Body of pancreas (tissue), 4 donors: ENCODE measurements at regions not wholly inside any gene's neighbourhood (a gene's known extent, or its start where the extent isn't known, plus 50 kb on each side); places are given as distances from the start of the nearest gene placed in this dataset.

Source experiments
- ATAC-seq: fragments of 150-250 bp; one replicate; pipeline ENCODE4 v1.9.1; 2016
- DNase-seq, 4 donors: peaks; one replicate each; pipeline ENCODE4 v3.0.0-alpha.2; 2019
- H3K27ac ChIP-seq, 4 donors: fragments of 200-600 bp; sonication (generic); 1 replicate in 3 of 4; 2 replicates in 1 of 4; pipeline versions ENCODE4 v1.5.1 to v1.6.1; 2016 to 2019; ENCODE audit warnings: mild to moderate bottlenecking in 1 of 4, mixed read lengths in 1 of 4, moderate library complexity in 1 of 4
- H3K27me3 ChIP-seq, 2 donors: fragments of 200-600 bp; sonication (generic); one replicate each; pipeline ENCODE4 v1.6.0; 2016; ENCODE audit warnings: mild to moderate bottlenecking in 1 of 2
- H3K36me3 ChIP-seq, 2 donors: fragments of 200-600 bp; sonication (generic); replicated peaks in 1 of 2; 2 replicates each; pipeline ENCODE4 v1.5.1; 2016; ENCODE audit warnings: low read depth in 2 of 2; ENCODE audit not compliant: insufficient read depth in 1 of 2
- H3K4me1 ChIP-seq: fragments of 200-600 bp; sonication (generic); one replicate; pipeline ENCODE4 v1.6.0; 2016
- H3K4me3 ChIP-seq, 2 donors: fragments of 200-600 bp; sonication (generic); 1 replicate in 1 of 2; 2 replicates in 1 of 2; pipeline ENCODE4 v1.5.1; 2016 to 2019
- H3K9me3 ChIP-seq, 3 donors: fragments of 200-600 bp; sonication (generic); 1 replicate in 2 of 3; 2 replicates in 1 of 3; pipeline ENCODE4 v1.5.1; 2016
- CTCF ChIP-seq, 7 experiments: fragments of 450-650 bp in 4 of 7; fragments of 200-600 bp in 3 of 7; sonication (generic) in 3 of 7; IDR thresholded peaks; one replicate each; pipeline ENCODE4 v1.5.1; 2016 to 2019; ENCODE audit warnings: antibody characterized with exemption in 7 of 7
- POLR2A ChIP-seq, 3 donors: fragments of 450-650 bp; IDR thresholded peaks; one replicate each; pipeline ENCODE4 v1.6.1; 2016; ENCODE audit warnings: antibody characterized with exemption in 3 of 3, mild to moderate bottlenecking in 2 of 3
- WGBS, 2 donors: methylation state at CpG; one replicate each; pipeline ENCODE4 v1.1.5; 2017; 5-methylcytosine and 5-hydroxymethylcytosine counted together
- intact Hi-C: fragments of 100-400 bp; cut with DNase I; formaldehyde crosslinking; loops from one replicate; pipeline ENCODE4 v1.15.1; 2023

- intact Hi-C loops, result no loop called here
- WGBS, 2 donors, result 62 to 66% methylated on average over 6 of the region's 6 CpGs
- H3K36me3 ChIP-seq, result no peaks in the 10 kb centered on the region
- H3K27ac ChIP-seq, result no peak overlapping the region
- ATAC-seq (no peak), DNase-seq (no peak)
- no peaks in the 10 kb centered on the region for H3K4me1 ChIP-seq
- H3K9me3 ChIP-seq, result no peaks in the 10 kb centered on the region
- no peaks in the 10 kb centered on the region for H3K27me3 ChIP-seq
- no peak overlapping the region for H3K4me3 ChIP-seq
- no peak for TF ChIP-seq CTCF (IDR thresholded peaks at IDR 0.05)
- TF ChIP-seq POLR2A (IDR thresholded peaks at IDR 0.05), result no peak
Measured at GRCh38 chr21:20741445-20741844, 256.8 kb upstream of the NCAM2 start.

- DNase-seq (no peak), ATAC-seq (no peak)
- 39 to 54% methylated on average over 2 of the region's 2 CpGs for WGBS, 2 donors
- TF ChIP-seq CTCF (IDR thresholded peaks at IDR 0.05) (no peak), POLR2A (IDR thresholded peaks at IDR 0.05) (no peak)
- intact Hi-C loops, result no loop called here
- Histone ChIP-seq H3K9me3 (no peaks in the 10 kb centered on the region), H3K27me3 (no peaks in the 10 kb centered on the region), H3K36me3 (no peaks in the 10 kb centered on the region), H3K4me1 (no peaks in the 10 kb centered on the region), H3K4me3 (no peak overlapping the region), H3K27ac (no peak overlapping the region)
Measured at GRCh38 chr21:20760221-20760620, 238.0 kb upstream of the NCAM2 start.

GRCh38 chr21:20774737-20775136 lies 223.5 kb upstream of the NCAM2 start:
- Histone ChIP-seq H3K9me3 (no peaks in the 10 kb centered on the region), H3K4me3 (no peak overlapping the region), H3K27me3 (no peaks in the 10 kb centered on the region), H3K4me1 (no peaks in the 10 kb centered on the region), H3K36me3 (no peaks in the 10 kb centered on the region), H3K27ac (no peak overlapping the region)
- 87 to 96% methylated on average over 1 of the region's 1 CpG for WGBS, 2 donors
- ATAC-seq (no peak), DNase-seq (no peak)
- intact Hi-C loops, result no loop called here
- TF ChIP-seq POLR2A (IDR thresholded peaks at IDR 0.05) (no peak), CTCF (IDR thresholded peaks at IDR 0.05) (no peak)

- intact Hi-C loops, result no loop called here
- no peak overlapping the region for H3K27ac ChIP-seq
- DNase-seq (no peak), ATAC-seq (no peak)
- no peaks in the 10 kb centered on the region for H3K27me3 ChIP-seq
- H3K9me3 ChIP-seq, result no peaks in the 10 kb centered on the region
- 33 to 43% methylated on average over 2 of the region's 2 CpGs for WGBS, 2 donors
- TF ChIP-seq CTCF (IDR thresholded peaks at IDR 0.05) (no peak), POLR2A (IDR thresholded peaks at IDR 0.05) (no peak)
- no peaks in the 10 kb centered on the region for H3K36me3 ChIP-seq
- H3K4me3 ChIP-seq, result no peak overlapping the region
- H3K4me1 ChIP-seq, result no peaks in the 10 kb centered on the region
Measured at GRCh38 chr21:20779321-20779720, 218.9 kb upstream of the NCAM2 start.

- no peak overlapping the region for H3K27ac ChIP-seq
- H3K36me3 ChIP-seq, result no peaks in the 10 kb centered on the region
- H3K4me1 ChIP-seq, result no peaks in the 10 kb centered on the region
- no peak for DNase-seq
- TF ChIP-seq CTCF (IDR thresholded peaks at IDR 0.05), result no peak
- no peak for TF ChIP-seq POLR2A (IDR thresholded peaks at IDR 0.05)
- intact Hi-C loops, result no loop called here
- H3K4me3 ChIP-seq, result no peak overlapping the region
- no peaks in the 10 kb centered on the region for H3K9me3 ChIP-seq
- no peak for ATAC-seq
- H3K27me3 ChIP-seq, result no peaks in the 10 kb centered on the region
- WGBS, 2 donors, result 75 to 81% methylated on average over 5 of the region's 5 CpGs
Measured at GRCh38 chr21:20783611-20784010, 214.6 kb upstream of the NCAM2 start.
